Sigmoid colon (tissue), 4 donors: ENCODE measurements at regions not wholly inside any gene's neighbourhood (a gene's known extent, or its start where the extent isn't known, plus 50 kb on each side); places are given as distances from the start of the nearest gene placed in this dataset.

ENCODE experiments used
- CTCF ChIP-seq, 4 experiments: fragments of 450-650 bp in 3 of 4; fragments of 200-600 bp in 1 of 4; IDR thresholded peaks; one replicate each; pipeline ENCODE4 v1.5.1; 2016 to 2019; ENCODE audit warnings: antibody characterized with exemption in 4 of 4, mild to moderate bottlenecking in 3 of 4, moderate library complexity in 2 of 4
- EP300 ChIP-seq, 4 donors: sonication (generic); formaldehyde crosslinking; IDR thresholded peaks; one replicate each; pipeline ENCODE4 v1.6.1; 2017; ENCODE audit warnings: antibody characterized with exemption in 4 of 4
- POLR2A ChIP-seq, 2 donors: fragments of 450-650 bp; IDR thresholded peaks; one replicate each; pipeline ENCODE4 v1.6.1; 2016; ENCODE audit warnings: antibody characterized with exemption in 2 of 2, mild to moderate bottlenecking in 2 of 2, moderate library complexity in 2 of 2

GRCh38 chr11:91959411-91959810, 265.2 kb upstream of the FAT3 start:
- TF ChIP-seq CTCF (IDR thresholded peaks at IDR 0.05) (no peak), POLR2A (IDR thresholded peaks at IDR 0.05) (no peak), EP300 (IDR thresholded peaks at IDR 0.05) (no peak)
